Lung (tissue), 11 donors: ENCODE measurements at regions not wholly inside any gene's neighbourhood (a gene's known extent, or its start where the extent isn't known, plus 50 kb on each side); places are given as distances from the start of the nearest gene placed in this dataset.

ENCODE experiments used
- ATAC-seq: fragments of 200-7000 bp; cut with Tn5 transposase; one replicate; pipeline ENCODE4 v1.9.1; 2020; ENCODE audit warnings: moderate number of reproducible peaks; ENCODE audit not compliant: insufficient read depth, low FRiP score
- DNase-seq, 3 donors: peaks; one replicate each; pipeline ENCODE4 v3.0.0-alpha.2; 2013 to 2017
- H3K27ac ChIP-seq, 2 donors: one replicate each; pipeline ENCODE4 v1.5.1; 2013; ENCODE audit warnings: mild to moderate bottlenecking in 2 of 2, moderate library complexity in 2 of 2, control low read depth in 1 of 2, inconsistent platforms in 1 of 2, low read depth in 1 of 2, low read length in 1 of 2
- H3K27me3 ChIP-seq, 3 donors: one replicate each; pipeline ENCODE4 v1.5.1; 2013; ENCODE audit warnings: low read length in 2 of 3; ENCODE audit not compliant: control insufficient read depth in 3 of 3, insufficient read depth in 3 of 3
- H3K36me3 ChIP-seq, 4 donors: one replicate each; pipeline ENCODE4 v1.5.1; 2013; ENCODE audit warnings: low read length in 4 of 4, mild to moderate bottlenecking in 1 of 4, moderate library complexity in 1 of 4; ENCODE audit not compliant: control insufficient read depth in 4 of 4, insufficient read depth in 4 of 4
- H3K4me1 ChIP-seq, 5 donors: one replicate each; pipeline ENCODE4 v1.5.1; 2013; ENCODE audit warnings: low read length in 5 of 5, mild to moderate bottlenecking in 2 of 5, moderate library complexity in 1 of 5; ENCODE audit not compliant: control insufficient read depth in 5 of 5, insufficient read depth in 5 of 5
- H3K4me3 ChIP-seq: one replicate; pipeline ENCODE4 v1.5.1; 2013; ENCODE audit warnings: mild to moderate bottlenecking, control low read depth, moderate library complexity
- H3K9ac ChIP-seq, 2 donors: one replicate each; pipeline ENCODE4 v1.5.1; 2013; ENCODE audit warnings: low read length in 2 of 2, control low read depth in 1 of 2; ENCODE audit not compliant: insufficient read depth in 1 of 2
- H3K9me3 ChIP-seq, 4 donors: one replicate each; pipeline ENCODE4 v1.5.1; 2013; ENCODE audit warnings: low read length in 3 of 4, mild to moderate bottlenecking in 1 of 4, moderate library complexity in 1 of 4; ENCODE audit not compliant: control insufficient read depth in 4 of 4, insufficient read depth in 3 of 4
- WGBS, 2 donors: extraction: QIAGEN DNeasy Blood & Tissue Kit; methylation state at CpG; one replicate each; pipeline ENCODE4 v1.1.7; 2013; 5-methylcytosine and 5-hydroxymethylcytosine counted together
- TF ChIP-seq, protein P1 (sequence below): IDR thresholded peaks from 2 replicates; pipeline ENCODE4 v1.5.1; 2012; ENCODE audit warnings: mild to moderate bottlenecking; ENCODE audit errors: control extremely low read depth, extremely low read depth
- donor health status: control.
- donor health status: control.
- donor health status: Bipolar disorder and iron deficiency.
- donor health status: healthy.
- donor health status: DM: yes; HTN: yes; CAD: no.

DNA sequence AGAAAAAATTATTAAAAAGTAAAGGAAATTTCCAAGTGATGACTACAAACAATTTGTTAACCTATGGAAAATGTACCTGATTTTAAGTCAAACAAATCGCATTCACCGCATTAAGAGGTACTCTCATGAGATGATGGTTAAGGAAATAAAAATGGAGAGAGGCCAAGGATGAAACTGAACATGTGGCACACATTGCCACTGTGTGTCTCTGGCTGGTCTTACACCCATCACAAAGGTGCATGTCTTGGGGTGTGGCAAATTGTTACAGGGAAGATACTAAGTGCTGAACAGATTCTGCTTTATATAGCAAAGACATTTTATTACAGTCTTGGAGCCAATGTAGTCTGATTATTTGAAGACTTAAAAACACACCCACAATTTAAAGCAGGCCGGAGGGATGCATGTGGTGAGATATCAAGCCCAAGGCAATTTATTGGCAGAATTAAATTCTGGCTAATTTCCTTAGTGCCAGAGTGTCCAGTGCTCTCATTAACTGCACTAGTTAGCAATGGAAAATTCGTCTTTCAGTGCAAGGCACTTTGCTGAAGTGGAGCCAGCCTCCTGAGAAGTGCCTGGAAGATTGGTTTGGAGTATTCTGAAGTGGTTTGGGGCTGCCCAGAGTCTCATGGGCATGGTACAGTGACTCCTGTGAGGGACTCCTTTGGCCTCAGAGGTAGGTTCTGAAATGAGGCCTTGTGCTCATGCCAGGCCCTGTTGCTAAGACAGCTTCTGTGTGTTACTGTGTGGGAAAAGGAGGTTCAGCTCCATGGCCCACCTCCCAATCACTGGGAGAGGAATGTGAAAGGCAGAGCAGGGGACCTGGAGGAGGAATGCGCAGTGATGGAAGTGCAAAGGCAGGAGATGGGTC lies 166.9 kb downstream of the BRMS1L start:
- no peak overlapping the region for H3K27ac ChIP-seq
- no peaks in the 10 kb centered on the region for H3K36me3 ChIP-seq
- H3K9ac ChIP-seq: no peak overlapping the region
- H3K4me3 ChIP-seq: no peak overlapping the region
- TF ChIP-seq, protein P1, sequence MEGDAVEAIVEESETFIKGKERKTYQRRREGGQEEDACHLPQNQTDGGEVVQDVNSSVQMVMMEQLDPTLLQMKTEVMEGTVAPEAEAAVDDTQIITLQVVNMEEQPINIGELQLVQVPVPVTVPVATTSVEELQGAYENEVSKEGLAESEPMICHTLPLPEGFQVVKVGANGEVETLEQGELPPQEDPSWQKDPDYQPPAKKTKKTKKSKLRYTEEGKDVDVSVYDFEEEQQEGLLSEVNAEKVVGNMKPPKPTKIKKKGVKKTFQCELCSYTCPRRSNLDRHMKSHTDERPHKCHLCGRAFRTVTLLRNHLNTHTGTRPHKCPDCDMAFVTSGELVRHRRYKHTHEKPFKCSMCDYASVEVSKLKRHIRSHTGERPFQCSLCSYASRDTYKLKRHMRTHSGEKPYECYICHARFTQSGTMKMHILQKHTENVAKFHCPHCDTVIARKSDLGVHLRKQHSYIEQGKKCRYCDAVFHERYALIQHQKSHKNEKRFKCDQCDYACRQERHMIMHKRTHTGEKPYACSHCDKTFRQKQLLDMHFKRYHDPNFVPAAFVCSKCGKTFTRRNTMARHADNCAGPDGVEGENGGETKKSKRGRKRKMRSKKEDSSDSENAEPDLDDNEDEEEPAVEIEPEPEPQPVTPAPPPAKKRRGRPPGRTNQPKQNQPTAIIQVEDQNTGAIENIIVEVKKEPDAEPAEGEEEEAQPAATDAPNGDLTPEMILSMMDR: no peak
- ATAC-seq (no peak), DNase-seq (peak in 1 of 3 donors; percentile 14)
- H3K4me1 ChIP-seq: no peaks in the 10 kb centered on the region
- 80 to 92% methylated on average over 5 of the region's 5 CpGs for WGBS, 2 donors
- no peaks in the 10 kb centered on the region for H3K27me3 ChIP-seq
- H3K9me3 ChIP-seq: peaks cover 0 to 2% (median 0%) of the 10 kb centered on the region in 4 donors

DNA sequence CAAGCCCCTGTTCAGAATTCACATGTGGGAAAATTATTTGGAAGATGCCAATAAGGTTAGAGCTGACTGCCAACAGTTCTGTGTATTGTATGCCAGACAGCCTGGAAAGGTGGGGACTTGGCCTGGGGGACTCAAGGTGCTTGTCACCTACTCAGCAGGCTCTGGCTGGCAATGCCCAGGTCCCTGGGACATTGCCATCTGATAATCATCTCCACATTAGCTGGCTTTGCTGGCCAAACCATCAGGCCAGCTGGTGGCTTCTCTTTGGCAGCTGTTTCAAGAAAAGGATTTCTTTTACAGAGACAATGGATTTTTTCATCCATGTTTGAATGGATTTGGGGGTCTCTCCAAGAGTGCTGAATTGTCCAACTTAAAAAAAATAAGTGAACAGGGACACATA lies 165.2 kb downstream of the BRMS1L start:
- no peak for ATAC-seq

DNA sequence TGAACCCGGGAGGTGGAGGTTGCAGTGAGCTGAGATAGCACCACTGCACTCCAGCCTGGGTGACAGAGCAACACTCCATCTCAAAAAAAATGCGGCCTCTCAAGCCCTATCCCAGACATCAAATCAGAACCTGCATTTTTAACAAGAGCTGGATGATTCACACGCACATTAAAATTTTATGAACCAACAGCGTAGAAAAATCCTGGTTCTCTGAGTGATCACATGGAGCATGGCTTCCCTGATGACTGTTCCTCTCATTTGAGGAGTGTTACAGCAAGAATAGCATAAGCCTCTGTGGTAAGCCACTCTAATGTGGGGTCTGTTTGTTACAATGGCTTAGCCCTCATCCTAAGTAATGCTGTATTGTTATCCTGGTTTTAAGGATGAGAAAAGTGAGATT lies 163.6 kb downstream of the BRMS1L start:
- H3K27me3 ChIP-seq: no peaks in the 10 kb centered on the region
- H3K36me3 ChIP-seq: no peaks in the 10 kb centered on the region
- TF ChIP-seq, protein P1: no peak
- peaks cover 0 to 2% (median 0%) of the 10 kb centered on the region in 4 donors for H3K9me3 ChIP-seq
- ATAC-seq (no peak), DNase-seq (no peak)
- WGBS, 2 donors: 95 to 99% methylated on average over 4 of the region's 4 CpGs
- H3K27ac ChIP-seq: no peak overlapping the region
- H3K9ac ChIP-seq: no peak overlapping the region
- H3K4me1 ChIP-seq: no peaks in the 10 kb centered on the region
- no peak overlapping the region for H3K4me3 ChIP-seq

More for the DNA sequence above, 165.2 kb downstream of the BRMS1L start:
- Histone ChIP-seq H3K4me3 (no peak overlapping the region), H3K9me3 (peaks cover 0 to 2% (median 0%) of the 10 kb centered on the region in 4 donors), H3K36me3 (no peaks in the 10 kb centered on the region), H3K9ac (no peak overlapping the region), H3K27ac (no peak overlapping the region), H3K4me1 (no peaks in the 10 kb centered on the region), H3K27me3 (no peaks in the 10 kb centered on the region)
- no peak for DNase-seq
- TF ChIP-seq, protein P1: no peak
